ENCODE measurements at regions not wholly inside any gene's neighbourhood (a gene's known extent, or its start where the extent isn't known, plus 50 kb on each side); places are given as distances from the start of the nearest gene placed in this dataset.
A peak's percentile ranks its signal among the peaks of the same experiment; 100 is the strongest.
"Not testable (repeated sequence)": the region's sequence is repeated elsewhere in the genome, so short reads cannot be mapped to it uniquely, and the experiment has no call there.

DNA sequence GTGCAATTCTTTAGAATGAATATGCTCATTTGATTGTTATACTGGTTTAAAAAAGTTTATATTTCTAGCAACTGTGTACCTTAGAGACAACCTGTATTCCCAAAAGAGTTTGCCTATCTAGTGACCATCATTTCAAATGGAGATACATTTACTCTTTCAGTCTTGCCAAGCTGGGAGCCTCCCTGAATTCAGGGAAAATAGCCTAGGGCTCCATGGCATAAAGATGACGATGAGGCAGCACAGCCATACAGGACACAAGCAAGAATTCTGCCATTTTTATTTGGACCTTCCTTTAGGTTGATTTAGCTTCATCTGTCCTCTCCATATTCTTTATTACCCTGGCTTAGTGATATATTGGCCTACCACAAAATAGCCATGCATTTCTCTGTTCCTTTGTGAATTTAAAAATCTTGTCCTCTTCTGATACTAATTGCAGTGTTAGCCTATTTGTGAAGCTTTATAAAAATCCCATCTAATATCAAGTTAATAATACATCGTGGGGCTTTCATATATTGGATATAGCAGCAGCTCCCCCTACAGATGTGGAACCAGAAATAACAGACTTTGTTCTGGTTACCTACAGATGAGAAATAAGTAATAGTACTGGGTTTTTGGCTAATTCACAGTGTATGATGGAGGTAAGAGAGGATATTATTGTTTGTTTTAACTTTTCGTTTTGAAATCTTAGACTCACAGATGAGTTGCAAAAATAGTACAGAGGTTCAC, 1661.9 kb upstream of the PIK3C3 start:
- Histone ChIP-seq H3K27me3 (ENCODE audit: low read depth) (no peaks in the 10 kb centered on the region), H3K4me3 (no peak overlapping the region), H3K27ac (no peak overlapping the region), H3K36me3 (no peaks in the 10 kb centered on the region), H3K4me1 (no peaks in the 10 kb centered on the region), H3K9me3 (no peaks in the 10 kb centered on the region)
- no peak for DNase-seq
- TF ChIP-seq, protein P1, sequence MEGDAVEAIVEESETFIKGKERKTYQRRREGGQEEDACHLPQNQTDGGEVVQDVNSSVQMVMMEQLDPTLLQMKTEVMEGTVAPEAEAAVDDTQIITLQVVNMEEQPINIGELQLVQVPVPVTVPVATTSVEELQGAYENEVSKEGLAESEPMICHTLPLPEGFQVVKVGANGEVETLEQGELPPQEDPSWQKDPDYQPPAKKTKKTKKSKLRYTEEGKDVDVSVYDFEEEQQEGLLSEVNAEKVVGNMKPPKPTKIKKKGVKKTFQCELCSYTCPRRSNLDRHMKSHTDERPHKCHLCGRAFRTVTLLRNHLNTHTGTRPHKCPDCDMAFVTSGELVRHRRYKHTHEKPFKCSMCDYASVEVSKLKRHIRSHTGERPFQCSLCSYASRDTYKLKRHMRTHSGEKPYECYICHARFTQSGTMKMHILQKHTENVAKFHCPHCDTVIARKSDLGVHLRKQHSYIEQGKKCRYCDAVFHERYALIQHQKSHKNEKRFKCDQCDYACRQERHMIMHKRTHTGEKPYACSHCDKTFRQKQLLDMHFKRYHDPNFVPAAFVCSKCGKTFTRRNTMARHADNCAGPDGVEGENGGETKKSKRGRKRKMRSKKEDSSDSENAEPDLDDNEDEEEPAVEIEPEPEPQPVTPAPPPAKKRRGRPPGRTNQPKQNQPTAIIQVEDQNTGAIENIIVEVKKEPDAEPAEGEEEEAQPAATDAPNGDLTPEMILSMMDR (IDR thresholded peaks at IDR 0.05), result peak; percentile 24
- no peak for ATAC-seq
- intact Hi-C loops (cut with DNase I), result no loop called here

DNA sequence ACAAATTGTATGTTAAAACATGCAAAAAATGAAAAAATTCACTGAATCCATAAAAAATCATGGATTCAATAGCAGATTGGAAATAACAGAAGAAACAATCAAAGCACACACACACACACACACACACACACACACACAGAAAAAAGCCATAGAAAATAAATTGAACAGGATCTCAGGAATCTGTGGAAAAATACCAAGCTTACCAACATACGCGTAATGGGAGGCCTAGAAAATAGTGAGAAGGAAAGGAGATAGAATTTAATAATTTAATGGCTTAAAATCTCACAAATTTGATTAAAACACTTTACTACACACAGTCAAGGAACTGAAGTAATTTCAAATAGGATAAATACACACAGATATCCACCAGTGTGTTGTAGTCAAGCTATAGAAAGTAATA, 1671.5 kb upstream of the PIK3C3 start:
- TF ChIP-seq, protein P1 (IDR thresholded peaks at IDR 0.05), result no peak
- Histone ChIP-seq H3K27me3 (ENCODE audit: low read depth) (no peaks in the 10 kb centered on the region), H3K4me3 (no peak overlapping the region), H3K36me3 (no peaks in the 10 kb centered on the region), H3K4me1 (no peaks in the 10 kb centered on the region), H3K9me3 (no peaks in the 10 kb centered on the region), H3K27ac (no peak overlapping the region)
- intact Hi-C loops (cut with DNase I), result no loop called here
- ATAC-seq (no peak), DNase-seq (no peak)

DNA sequence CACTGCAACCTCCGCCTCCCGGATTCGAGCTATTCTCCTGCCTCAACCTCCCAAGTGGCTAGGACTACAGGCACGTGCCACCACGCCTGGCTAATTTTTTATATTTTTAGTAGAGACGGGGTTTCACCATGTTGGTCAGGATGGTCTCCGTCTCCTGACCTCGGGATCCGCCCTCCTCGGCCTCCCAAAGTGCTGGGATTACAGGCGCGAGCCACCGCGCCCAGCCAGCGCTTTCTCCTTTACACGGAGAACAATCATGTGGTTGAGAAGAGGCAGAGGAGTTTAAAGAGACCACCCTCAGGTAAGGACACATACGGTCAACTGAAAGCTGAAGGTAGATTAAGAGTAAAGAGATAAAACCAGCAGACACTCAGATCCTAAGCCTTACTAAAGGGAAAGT, 1673.7 kb upstream of the PIK3C3 start:
- DNase-seq; H3K9me3 ChIP-seq; H3K4me1 ChIP-seq; H3K36me3 ChIP-seq; intact Hi-C loops (cut with DNase I); ATAC-seq; H3K4me3 ChIP-seq; H3K27ac ChIP-seq; H3K27me3 ChIP-seq (ENCODE audit: low read depth): not testable (repeated sequence)

- H3K36me3 ChIP-seq, result no peaks in the 10 kb centered on the region
- ATAC-seq, result no peak
- H3K9me3 ChIP-seq, result no peaks in the 10 kb centered on the region
- TF ChIP-seq, protein P1 (IDR thresholded peaks at IDR 0.05), result no peak
- H3K4me1 ChIP-seq, result no peaks in the 10 kb centered on the region
- no peak for DNase-seq
- no peaks in the 10 kb centered on the region for H3K27me3 ChIP-seq (ENCODE audit: low read depth)
- no peak overlapping the region for H3K27ac ChIP-seq
- H3K4me3 ChIP-seq, result no peak overlapping the region
- intact Hi-C loops (cut with DNase I), result no loop called here
Observed at GRCh38 chr18:40274618-40275196, 1680.3 kb upstream of the PIK3C3 start.

DNA sequence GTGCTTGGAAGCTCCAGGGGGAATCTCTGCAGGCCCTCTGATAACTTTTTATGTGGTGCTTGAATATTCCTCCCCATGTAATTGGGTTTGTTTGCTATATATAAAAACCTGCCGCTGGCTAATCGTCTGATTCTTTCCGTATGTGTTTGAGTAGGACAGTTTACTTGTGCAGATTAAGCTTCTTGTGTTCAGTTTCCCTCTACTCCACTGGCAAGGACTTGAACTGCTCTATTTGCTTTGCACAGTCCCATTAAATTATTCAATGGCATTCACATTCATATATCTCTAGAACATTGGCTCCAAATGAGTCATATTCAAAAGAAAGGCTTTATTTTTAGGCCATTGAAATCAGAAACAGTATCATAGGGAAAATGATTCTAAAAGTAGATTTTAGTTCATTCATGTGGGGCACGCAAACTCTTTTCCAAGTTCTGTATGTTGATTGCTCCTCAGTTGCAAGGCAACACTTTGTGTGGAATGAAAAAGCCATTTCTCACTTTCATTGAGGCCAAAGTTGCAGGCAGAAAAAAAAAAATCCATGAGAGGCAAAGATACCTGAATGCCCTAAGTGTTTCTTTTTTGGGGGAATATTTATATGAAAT, 1682.3 kb upstream of the PIK3C3 start:
- Histone ChIP-seq H3K4me3 (no peak overlapping the region), H3K27me3 (ENCODE audit: low read depth) (no peaks in the 10 kb centered on the region), H3K4me1 (no peaks in the 10 kb centered on the region), H3K27ac (no peak overlapping the region), H3K9me3 (no peaks in the 10 kb centered on the region), H3K36me3 (no peaks in the 10 kb centered on the region)
- ATAC-seq, result no peak
- DNase-seq, result no peak
- intact Hi-C loops (cut with DNase I), result no loop called here
- TF ChIP-seq, protein P1 (IDR thresholded peaks at IDR 0.05), result no peak
